GM21390 (cell line): ENCODE measurements at regions not wholly inside any gene's neighbourhood (a gene's known extent, or its start where the extent isn't known, plus 50 kb on each side); places are given as distances from the start of the nearest gene placed in this dataset.
"Not testable (repeated sequence)": the region's sequence is repeated elsewhere in the genome, so short reads cannot be mapped to it uniquely, and the experiment has no call there.

Experiments used
- ATAC-seq: cut with Tn5 transposase; IDR thresholded peaks from one replicate; pipeline ENCODE4 v1.9.1; 2021; ENCODE audit not compliant: unreplicated experiment

GRCh38 chr10:46645110-46645509 is 66.2 kb downstream of the SYT15 start:
- ATAC-seq: not testable (repeated sequence)

GRCh38 chr10:46646132-46646531 is 67.2 kb downstream of the SYT15 start:
- not testable (repeated sequence) for ATAC-seq

GRCh38 chr10:46650967-46651366 is 72.0 kb downstream of the SYT15 start:
- not testable (repeated sequence) for ATAC-seq

- not testable (repeated sequence) for ATAC-seq
These were observed 78.5 kb downstream of the SYT15 start for GRCh38 chr10:46657437-46657836.

- not testable (repeated sequence) for ATAC-seq
These were observed 81.3 kb downstream of the SYT15 start for GRCh38 chr10:46660027-46660834.

- not testable (repeated sequence) for ATAC-seq
These were observed 81.9 kb downstream of the SYT15 start for GRCh38 chr10:46660835-46661164.

GRCh38 chr10:46665536-46665935 is 86.6 kb downstream of the SYT15 start:
- not testable (repeated sequence) for ATAC-seq

GRCh38 chr10:46668357-46668997 is 89.5 kb downstream of the SYT15 start:
- not testable (repeated sequence) for ATAC-seq

GRCh38 chr10:46677836-46678435 is 99.0 kb downstream of the SYT15 start:
- ATAC-seq: not testable (repeated sequence)

GRCh38 chr10:46691397-46691796 is 112.5 kb downstream of the SYT15 start:
- ATAC-seq: not testable (repeated sequence)

- not testable (repeated sequence) for ATAC-seq
These were observed 114.3 kb downstream of the SYT15 start for GRCh38 chr10:46693218-46693617.

GRCh38 chr10:46717264-46717663 is 138.3 kb downstream of the SYT15 start:
- ATAC-seq: not testable (repeated sequence)

GRCh38 chr10:46718014-46718413 is 139.1 kb downstream of the SYT15 start:
- ATAC-seq: not testable (repeated sequence)

- ATAC-seq: not testable (repeated sequence)
These were observed 141.5 kb downstream of the SYT15 start for GRCh38 chr10:46720386-46720785.

- ATAC-seq: not testable (repeated sequence)
These were observed 142.0 kb downstream of the SYT15 start for GRCh38 chr10:46720811-46721518.

- ATAC-seq: not testable (repeated sequence)
These were observed 145.3 kb downstream of the SYT15 start for GRCh38 chr10:46724258-46724657.

- ATAC-seq: not testable (repeated sequence)
These were observed 149.4 kb downstream of the SYT15 start for GRCh38 chr10:46728359-46728758.

- not testable (repeated sequence) for ATAC-seq
These were observed 151.8 kb downstream of the SYT15 start for GRCh38 chr10:46730729-46731128.

GRCh38 chr10:46733635-46734261 is 154.8 kb downstream of the SYT15 start:
- not testable (repeated sequence) for ATAC-seq

- not testable (repeated sequence) for ATAC-seq
These were observed 155.3 kb downstream of the SYT15 start for GRCh38 chr10:46734262-46734642.

- ATAC-seq: not testable (repeated sequence)
These were observed 161.0 kb downstream of the SYT15 start for GRCh38 chr10:46739919-46740318.
